ENCODE measurements at regions not wholly inside any gene's neighbourhood (a gene's known extent, or its start where the extent isn't known, plus 50 kb on each side); places are given as distances from the start of the nearest gene placed in this dataset.

DNA sequence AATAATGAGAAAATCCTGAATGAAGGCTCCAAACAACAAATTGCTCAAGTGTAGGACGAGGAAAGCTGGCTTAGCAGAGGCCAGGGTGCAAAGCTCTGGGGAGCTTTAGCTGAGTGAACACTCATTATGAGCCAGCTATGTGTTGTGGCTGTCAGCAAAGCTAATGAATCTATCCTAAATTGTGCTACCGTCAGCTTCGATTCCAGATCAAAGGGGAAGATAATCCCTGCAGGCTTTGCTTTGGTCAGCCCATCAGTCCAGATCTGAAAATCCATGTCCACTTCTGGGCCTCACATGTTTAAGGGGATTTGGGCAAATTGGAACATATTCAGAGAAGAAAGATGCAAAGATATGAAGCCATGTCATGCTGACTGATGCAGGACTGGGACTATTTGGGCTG is 180.9 kb upstream of the ZBED5 start:
- no peak for DNase-seq

DNA sequence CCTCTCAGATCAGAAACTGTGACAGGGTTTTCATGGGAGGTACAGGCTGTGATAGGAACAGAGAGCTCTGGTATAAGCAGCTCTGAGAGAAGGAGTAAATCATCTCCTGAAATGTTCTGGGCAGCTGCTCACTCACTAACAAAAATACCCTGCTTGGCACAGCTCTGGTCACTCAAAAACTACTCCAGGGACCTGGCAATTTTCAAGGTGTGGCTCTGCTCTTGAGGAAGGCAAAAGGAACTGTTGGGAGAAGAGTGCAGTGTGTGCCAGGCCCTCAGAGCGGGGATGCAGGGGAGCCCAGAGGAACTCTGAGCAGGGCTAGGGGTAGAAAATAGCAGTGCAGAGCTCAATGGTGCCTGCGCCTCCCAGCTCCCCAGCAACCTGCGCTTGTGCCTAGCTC is 180.5 kb upstream of the ZBED5 start:
- DNase-seq = no peak

DNA sequence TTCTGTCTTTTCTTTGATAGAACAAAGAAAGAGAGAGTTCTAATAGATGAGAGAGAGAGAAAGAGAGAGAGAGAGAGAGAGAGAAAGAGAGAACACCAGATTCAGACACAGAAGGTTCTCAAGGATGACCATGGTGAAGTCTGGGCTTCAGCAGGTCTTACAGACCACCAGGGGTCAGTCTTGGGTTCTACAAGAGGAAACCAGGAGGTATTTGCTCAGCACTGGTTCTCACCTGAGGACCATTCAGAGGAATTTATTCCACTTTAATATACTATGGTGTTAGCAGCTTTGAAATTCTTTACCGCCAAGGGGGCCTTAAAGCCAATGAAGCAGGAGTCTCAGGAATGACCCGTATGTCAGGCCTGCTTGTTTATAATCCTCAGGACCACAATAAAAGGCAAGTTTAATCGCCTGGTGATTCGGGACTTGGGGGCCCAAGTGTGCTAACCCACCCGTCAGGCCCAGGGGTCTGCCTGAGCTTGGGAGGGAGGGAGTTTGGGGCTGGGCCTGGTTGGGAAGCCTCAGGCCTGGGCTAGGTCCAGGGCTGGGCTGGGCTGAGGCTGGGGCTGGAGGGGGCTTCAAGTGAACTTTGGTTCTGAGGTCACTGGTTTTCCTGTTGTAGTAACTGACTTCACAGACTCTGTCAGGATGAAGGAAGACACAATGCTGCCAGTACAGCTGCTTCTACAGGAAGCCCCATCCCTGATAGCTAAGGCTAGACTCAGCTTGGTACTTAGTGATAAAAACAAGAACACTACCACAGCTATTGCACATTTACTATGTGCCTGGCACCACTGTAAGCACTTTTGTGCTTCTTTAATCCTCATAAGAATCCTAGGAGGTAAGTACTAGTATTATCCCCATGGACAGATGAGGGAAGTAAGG is 179.2 kb upstream of the ZBED5 start:
- peak; percentile 55 for DNase-seq

DNA sequence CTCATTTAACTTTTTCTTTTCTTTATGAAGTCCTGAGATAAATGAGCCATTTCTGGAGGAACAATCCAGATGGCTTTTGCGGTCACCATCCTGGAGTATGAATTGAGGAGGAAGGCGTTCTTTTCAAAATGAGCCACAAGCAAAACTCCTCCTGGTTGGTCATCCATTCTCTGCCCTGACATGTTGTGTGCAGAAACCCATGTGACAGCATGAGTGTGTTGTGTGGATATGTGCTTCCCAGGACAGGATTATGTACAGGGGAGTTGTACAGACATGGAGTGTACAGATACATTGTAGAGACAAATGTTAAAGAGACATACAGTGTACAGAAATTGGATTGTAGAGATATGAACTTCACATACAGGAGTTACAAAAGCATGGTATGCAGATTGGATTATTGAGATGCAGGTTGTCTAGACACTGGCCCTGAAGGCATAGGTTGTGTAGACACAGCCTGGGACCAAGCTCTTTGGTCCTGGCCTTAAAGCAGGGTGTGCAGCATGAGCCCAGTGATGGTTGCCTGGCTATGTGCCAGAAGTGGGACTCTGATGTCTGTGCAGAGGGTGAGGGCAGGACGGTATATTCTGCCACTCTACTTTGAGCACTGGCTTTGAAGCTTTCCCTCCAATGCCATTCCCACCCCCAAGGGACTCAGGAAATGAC is 178.5 kb upstream of the ZBED5 start:
- no peak for DNase-seq

DNA sequence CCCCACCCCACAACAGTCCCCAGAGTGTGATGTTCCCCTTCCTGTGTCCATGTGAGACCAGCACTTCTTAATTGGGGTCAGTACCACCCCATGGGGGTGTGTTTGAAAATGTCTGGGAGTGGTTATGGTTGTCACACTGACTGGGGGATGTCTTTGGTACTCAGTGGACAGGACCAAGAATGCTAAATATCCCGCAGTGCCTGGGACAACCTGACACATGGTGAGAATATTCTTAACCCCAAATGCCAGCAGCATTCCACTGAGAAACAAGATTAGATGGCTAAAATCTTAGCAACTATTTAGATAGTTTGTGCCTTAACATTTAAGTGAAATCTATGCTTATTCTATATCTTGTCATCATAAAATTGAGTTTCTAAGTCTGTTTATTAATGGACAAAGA is 177.5 kb upstream of the ZBED5 start:
- no peak for DNase-seq

DNA sequence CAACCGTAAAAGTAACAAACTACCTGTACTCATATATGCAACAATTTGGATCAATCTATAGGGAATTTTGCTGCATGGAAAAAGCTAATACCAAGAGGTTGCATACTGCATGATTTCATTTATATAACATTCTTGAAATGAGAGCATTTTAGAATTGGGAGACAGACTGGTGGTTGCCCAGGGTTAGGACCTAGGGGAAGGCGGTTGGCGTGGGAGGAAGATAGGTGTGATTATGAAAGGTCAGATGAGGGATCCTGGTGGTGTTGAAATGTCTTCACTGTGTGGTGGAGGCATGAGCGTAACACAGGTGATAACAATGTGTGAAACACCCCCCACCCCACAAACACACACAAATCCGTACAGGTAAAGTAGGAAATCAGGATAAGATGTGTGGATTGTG is 176.6 kb upstream of the ZBED5 start:
- DNase-seq = no peak

DNA sequence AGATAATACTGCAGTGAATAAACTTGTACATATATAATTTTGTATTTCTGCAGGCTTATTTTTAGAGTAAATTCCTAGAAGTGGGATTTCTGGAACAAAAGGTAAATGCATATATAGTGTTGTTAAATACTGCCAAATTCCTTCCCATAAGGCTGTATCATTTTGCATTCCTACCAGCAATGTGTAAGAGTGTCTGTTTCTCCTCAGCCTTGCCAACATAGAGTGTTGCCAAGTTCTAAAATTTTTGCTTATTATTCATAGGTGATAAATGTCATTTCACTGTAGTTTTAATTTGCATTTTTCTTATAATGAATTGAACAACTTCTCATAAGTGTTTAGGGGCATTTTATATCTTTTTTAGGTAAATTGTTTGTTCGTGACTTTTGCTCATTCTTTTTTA is 174.2 kb upstream of the ZBED5 start:
- no peak for DNase-seq

DNA sequence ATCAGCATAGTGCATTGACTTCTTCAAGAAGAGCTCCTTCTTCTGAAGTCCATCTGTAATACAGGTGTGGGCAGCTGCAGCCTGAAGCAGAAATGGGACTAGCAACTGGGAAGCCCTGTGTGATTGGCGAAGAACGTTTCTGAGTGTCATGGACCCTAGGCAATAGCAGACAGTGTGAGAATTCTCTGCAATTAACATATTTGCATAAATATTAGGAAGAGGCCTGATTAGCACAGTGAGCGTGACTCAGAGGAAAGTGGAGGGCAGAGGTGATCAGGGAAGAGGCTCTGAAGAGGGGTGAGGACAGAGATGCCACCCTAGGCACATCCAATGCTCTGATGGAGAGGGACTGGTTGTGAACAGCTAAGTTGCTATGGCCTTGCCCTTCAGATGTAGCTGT is 171.2 kb upstream of the ZBED5 start:
- DNase-seq = no peak

DNA sequence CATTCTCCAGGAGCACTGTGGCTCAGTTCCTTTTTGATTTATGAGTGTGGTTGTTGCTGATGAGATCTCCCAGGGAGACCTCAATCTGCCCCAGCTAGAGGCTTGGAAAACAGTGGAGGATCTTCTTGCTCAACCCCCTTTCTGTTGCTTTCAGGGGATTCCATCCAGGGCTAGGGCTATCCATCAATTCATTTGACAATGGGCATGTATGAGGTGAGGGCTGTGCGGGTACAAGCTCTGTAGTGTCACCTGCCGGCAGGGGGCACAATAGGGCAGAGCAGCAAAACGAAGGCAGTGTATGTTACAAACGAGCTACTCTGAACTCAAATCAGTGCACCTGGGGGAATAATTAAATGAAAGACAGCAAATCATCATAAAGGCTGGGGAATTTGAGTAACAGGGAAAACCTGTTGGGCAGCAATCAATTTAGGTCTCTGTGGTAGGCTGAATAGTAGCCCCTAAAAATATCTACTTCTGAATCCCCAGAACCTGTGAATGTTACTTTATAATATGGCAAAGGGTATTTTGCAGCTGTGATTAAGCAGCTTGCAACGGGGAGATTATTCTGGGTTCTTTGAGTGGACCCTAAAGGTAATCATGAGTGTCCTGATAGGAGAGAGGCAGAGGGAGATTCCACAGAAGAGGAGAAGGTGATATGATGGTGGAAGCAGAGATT is 170.3 kb upstream of the ZBED5 start:
- peak; percentile 40 for DNase-seq

DNA sequence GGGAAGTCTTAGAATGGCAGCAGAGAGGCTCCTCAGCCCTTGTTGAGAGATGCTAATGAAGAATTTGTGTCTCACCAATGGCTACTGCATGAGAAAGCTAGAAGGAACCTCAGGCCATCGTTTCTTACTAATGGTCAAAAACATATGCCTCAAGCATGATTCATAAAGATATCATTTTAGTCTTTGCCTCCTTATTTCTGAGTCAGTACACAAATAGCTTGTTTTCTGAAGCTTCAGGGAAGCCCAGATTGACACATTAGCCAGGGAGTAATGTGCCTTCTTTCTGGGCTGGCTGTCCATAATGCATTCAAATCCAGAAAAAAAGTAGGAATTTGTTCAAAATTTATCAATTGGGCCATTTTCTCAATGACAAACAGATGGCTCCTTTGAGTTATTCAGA is 169.4 kb upstream of the ZBED5 start:
- peak; percentile 89 for DNase-seq

DNA sequence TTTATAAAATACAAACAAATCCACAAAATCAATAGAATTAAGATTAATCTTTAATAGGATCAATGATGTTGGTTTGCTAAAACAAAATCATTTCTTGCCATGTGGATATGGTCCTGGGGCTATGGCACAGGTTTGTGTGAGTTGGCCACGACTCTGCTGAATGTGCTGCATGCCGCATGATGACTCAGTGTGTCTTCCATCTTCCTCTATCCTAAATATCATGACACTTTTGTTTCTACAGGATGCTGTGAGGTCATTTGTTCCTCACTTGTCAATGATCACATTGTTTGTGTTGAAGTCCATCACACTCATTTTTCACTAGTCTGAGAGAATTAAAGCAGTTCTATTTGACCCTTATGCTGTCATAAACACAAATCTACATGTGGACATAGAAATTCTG is 167.2 kb upstream of the ZBED5 start:
- DNase-seq = peak; percentile 54

DNA sequence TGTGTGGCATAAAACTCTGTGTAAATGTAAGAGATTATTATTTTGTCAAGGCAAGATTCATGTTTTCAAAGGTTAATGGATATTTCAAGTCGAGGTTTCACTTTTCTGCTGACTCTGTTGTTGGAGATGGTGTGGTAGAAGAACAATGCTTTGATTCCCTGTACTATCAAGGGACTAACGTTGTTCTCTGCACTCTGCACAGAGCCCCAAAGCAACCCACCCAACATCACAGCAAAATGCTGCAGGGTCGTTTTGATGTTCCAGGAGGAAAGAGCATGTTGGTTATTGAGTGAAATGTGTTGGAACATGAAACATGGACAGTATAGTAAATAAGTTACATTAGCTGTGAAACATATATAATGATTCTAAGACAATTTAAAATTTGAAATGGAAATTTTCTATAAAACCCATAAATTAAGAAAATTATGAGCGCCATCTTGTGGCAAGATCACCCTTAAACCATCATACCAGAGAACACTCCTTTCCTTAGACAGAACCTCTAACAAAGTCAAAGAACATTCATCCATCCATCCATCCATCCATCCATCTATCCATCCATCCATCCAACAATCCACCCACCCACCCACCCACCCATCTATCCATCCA is 164.4 kb upstream of the ZBED5 start:
- DNase-seq = peak; percentile 19

DNA sequence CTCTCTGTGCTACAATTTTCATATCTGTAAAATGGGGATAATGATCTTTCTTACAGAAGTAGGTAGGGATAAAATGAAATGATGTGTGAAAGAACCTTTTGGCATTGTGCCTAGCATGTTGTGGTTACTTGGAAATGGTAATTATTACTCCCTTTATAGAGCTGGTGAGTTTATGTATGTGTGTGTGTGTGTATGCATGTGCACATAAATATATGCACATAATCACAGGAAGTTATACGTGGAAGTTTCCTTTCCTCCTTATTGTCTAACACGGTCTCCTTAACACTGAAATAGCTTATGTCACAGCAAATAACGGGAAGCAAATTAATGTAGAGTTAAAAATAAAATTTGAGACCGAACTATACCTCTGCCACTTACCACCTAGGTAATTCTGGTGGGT is 163.7 kb upstream of the ZBED5 start:
- no peak for DNase-seq

DNA sequence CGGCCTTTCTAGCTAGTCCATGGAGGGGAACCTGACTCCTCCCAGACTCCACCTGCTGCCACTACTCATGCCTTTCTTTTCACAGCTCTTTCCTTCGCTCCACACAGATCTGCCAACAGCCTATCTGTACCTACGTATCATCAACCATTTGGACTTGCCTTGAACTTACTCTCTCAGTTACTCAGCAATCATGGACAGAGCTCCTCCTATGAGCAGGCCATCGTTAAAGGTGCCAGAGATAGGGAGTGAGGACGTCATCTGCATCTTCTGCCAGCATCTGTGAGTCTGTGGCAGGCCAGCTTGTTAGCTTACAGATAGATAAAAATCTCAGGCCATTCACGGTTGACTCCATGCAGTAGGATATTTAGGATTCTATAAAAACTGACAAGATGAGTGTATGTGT is 162.9 kb upstream of the ZBED5 start:
- DNase-seq = no peak

DNA sequence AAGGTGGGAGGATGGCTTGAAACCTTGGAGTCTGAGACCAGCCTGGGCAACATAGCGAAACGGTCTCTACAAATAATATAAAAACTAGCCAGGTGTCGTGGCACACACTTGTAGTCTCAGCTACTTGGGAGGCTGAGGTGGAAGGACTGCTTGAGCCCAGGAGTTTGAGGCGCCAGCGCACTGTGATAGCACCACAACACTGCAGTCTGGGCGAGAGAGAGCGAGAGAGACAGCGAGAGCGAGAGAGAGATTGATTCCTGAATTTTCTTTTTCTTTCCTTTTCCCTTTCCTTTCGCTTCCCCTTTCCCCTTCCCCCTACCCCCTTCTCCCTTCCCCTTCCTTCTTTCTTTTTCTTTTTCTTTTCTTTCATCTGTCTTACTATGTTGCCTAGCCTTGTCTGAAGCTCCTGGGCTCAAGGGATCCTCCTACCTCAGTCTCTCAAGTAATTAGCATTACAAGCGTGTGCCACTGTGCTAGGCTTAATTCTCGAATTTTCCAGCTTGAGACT is 162.4 kb upstream of the ZBED5 start:
- DNase-seq = no peak

DNA sequence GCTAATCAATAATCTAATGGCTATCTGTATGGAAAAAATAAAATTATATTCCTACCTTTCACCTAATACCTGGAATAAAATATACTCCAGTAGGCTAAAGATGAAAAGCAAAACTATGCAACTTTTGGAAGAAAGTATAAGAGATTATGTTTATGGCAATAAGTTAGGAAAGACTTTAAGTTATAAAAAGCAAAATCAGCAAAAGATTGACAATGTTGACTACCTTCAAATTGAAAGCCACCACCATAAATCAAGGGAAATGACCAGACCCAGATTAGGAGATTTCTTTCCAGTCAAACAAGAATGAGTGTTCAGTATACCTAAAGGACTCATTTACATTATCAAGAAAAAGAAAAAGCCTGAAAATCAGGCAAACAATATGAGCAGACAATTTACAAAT is 159.1 kb upstream of the ZBED5 start:
- no peak for DNase-seq

DNA sequence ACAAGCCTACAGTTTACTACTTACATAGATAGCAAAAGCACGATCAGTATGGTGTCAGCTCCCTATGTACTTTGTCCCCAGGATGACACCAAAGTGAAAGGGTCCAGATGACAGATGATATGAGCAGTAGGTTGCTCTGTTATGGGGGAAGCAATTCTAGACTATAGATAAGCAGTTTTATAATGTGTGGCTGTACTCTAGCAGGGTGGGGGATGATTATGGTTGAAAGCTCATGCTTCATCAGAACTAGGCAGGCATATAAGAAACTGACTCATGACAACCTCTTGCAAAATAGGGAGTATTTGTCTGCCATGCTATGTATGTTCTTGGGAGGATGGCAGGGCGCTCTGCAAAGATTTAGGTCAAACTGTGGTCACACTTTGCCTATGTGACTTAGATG is 158.2 kb upstream of the ZBED5 start:
- no peak for DNase-seq

DNA sequence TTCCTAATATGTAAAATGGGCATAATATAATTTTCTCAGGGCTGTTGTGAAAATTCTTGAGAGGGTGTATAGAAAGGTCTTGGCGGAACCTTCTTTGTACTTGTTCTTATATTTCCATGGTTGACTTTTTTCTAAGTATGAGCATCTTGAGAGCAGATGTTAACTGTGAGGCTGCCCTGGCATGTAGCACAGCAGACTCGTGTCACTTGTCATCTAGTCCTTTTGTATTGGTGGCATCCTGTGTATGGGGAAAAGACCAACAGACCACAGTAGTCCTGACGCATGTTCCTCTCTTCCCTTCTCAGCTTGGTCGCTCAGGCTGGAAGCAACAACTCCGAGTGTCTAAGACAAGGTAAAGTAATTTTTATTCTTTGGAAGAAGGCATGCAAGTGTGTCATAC is 153.8 kb upstream of the ZBED5 start:
- no peak for DNase-seq

DNA sequence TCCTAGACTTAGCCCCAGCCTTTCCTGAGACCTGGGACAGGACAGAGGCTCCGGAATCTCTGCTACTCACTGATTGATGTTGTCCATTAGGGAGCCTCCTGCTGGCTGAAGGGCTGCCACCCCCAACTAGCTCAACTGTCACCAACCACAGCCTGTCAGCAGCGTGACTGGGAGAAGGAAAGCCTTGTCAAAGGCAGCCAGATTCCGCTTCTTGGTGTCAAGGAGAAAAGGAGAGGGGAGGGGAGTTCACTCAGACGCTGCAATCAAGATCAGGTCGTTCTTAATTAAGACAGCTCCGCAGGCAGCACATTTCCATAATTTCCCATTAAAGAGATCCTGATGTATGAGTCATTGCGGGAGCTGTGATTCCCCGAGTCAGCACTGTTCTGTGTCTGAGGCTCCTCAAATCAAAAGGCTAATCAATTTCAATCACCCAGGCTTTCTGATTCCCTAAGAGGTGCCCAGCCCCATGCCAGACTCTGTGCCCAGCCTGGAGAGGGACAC is 152.8 kb upstream of the ZBED5 start:
- DNase-seq = peak; percentile 23

DNA sequence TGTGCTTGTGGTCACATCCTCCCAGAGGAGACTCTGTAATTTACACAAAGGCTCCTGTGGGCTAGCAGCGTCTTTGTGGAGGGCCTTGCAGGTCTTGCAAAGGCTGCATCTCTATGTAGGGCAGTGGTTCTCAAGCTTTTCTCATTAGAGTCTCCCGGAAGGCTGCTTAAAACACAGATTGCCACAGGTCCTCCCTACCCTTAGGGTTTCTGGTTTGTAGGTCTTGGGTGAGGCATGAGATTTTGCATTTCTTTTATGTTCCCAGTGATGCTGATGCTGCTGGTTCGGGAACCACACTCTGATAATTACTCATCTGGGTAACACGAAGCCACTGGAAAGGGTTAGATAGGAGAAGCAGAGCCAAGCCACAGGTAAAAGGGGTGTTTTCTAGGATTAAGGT is 151.3 kb upstream of the ZBED5 start:
- no peak for DNase-seq

DNA sequence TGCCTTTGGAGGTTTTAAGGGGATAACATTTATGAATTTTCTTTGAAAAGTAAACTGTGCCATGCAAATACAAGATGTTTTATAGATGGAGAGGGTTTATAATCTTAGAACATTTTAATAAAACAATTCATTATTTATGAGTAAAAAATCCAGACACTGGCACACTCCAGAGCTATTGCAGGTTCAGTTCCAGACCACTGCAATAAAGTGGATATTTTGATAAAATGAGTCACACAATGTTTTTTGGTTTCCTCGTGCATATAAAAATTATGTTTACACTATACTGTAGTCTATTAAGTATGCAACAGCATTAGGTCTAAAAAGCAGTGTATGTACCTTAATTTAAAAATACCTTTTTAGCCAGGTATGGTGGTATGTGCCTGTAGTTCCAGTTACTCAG is 146.2 kb upstream of the ZBED5 start:
- DNase-seq = no peak

DNA sequence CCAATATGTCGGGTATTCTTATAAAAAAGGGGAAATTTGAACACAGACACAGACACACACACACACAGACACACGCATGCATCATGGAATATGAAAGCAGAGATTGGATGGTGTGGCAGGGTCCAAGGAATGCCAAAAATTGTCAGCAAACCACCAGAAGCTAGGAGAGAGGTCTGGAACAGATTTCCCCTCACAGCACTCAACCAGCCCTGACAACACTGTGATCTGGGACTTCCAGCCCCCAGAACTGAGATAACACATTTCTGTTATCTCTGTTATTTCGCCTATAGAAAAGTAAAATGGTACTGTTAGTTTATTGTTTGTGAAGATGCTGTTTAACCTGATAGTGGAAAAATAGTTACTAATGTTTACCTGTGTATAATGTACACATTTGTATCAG is 145.4 kb upstream of the ZBED5 start:
- no peak for DNase-seq

DNA sequence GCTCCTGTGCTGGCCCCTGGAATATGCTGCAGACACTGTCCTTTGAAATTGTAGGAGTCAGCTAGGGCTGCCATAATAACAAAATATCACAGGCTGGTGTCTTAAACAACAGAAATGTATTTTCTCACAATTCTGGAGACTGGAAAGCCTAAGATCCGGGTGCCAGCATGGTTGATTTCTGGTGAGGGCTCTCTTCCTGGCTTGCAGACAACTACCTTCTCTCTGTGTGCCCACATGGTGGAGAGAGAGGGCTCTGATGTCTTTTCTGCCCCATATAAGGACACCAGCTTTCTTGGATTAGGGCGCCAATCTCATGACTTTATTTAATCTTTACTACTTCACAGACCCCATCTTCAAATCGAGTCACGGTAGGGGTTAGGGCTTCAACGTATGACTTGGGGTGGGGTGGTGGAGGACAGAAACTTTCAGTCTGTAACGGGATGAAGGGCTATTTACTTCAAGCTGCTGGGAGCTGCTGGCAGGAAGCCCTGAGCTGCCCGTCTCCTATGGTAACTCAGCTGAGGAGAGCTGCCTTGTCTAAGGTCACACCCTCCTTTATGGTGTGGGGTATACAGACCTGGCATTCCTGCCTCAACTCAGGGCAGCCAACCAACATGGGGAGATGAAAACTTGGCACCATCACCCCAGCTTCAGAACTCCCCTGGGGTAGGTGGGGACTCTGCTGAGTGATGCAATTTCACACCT is 142.9 kb upstream of the ZBED5 start:
- no peak for DNase-seq

Data from HCEC 1CT (cell line).